BE2C (cell line): ENCODE measurements at regions not wholly inside any gene's neighbourhood (a gene's known extent, or its start where the extent isn't known, plus 50 kb on each side); places are given as distances from the start of the nearest gene placed in this dataset.

Source experiments
- DNase-seq: peaks from one replicate; pipeline ENCODE4 v3.0.0-alpha.2; 2020
- H3K27me3 ChIP-seq: fragments of 250-450 bp; sonication (Bioruptor Pico); 2 replicates; pipeline ENCODE4 v1.5.1; 2020; ENCODE audit warnings: mild to moderate bottlenecking
- H3K36me3 ChIP-seq: fragments of 250-450 bp; sonication (Bioruptor Pico); 2 replicates; pipeline ENCODE4 v1.5.1; 2020; ENCODE audit warnings: mild to moderate bottlenecking
- H3K4me1 ChIP-seq: fragments of 250-450 bp; sonication (Bioruptor Pico); 2 replicates; pipeline ENCODE4 v1.5.1; 2020
- H3K4me3 ChIP-seq: 2 replicates; pipeline ENCODE4 v1.5.1; 2011; ENCODE audit warnings: low read depth, low read length
- H3K9me3 ChIP-seq: fragments of 250-450 bp; sonication (Bioruptor Pico); 2 replicates; pipeline ENCODE4 v1.5.1; 2020
- TF ChIP-seq, protein P1 (sequence below): IDR thresholded peaks from 2 replicates; pipeline ENCODE4 v1.5.1; 2012; ENCODE audit warnings: mild to moderate bottlenecking, low read depth, low read length

GRCh38 chr17:17424552-17424951 is 52.2 kb upstream of the MED9 start:
- DNase-seq, result no peak
- TF ChIP-seq, protein P1, sequence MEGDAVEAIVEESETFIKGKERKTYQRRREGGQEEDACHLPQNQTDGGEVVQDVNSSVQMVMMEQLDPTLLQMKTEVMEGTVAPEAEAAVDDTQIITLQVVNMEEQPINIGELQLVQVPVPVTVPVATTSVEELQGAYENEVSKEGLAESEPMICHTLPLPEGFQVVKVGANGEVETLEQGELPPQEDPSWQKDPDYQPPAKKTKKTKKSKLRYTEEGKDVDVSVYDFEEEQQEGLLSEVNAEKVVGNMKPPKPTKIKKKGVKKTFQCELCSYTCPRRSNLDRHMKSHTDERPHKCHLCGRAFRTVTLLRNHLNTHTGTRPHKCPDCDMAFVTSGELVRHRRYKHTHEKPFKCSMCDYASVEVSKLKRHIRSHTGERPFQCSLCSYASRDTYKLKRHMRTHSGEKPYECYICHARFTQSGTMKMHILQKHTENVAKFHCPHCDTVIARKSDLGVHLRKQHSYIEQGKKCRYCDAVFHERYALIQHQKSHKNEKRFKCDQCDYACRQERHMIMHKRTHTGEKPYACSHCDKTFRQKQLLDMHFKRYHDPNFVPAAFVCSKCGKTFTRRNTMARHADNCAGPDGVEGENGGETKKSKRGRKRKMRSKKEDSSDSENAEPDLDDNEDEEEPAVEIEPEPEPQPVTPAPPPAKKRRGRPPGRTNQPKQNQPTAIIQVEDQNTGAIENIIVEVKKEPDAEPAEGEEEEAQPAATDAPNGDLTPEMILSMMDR, result no peak
- H3K4me1 ChIP-seq, result no peaks in the 10 kb centered on the region
- no peak overlapping the region for H3K4me3 ChIP-seq
- no peaks in the 10 kb centered on the region for H3K9me3 ChIP-seq
- H3K27me3 ChIP-seq, result no peaks in the 10 kb centered on the region
- H3K36me3 ChIP-seq, result no peaks in the 10 kb centered on the region

GRCh38 chr17:17425005-17425404 is 51.8 kb upstream of the MED9 start:
- Histone ChIP-seq H3K27me3 (no peaks in the 10 kb centered on the region), H3K4me3 (no peak overlapping the region), H3K4me1 (no peaks in the 10 kb centered on the region), H3K9me3 (no peaks in the 10 kb centered on the region), H3K36me3 (no peaks in the 10 kb centered on the region)
- no peak for DNase-seq
- TF ChIP-seq, protein P1, result no peak

DNA sequence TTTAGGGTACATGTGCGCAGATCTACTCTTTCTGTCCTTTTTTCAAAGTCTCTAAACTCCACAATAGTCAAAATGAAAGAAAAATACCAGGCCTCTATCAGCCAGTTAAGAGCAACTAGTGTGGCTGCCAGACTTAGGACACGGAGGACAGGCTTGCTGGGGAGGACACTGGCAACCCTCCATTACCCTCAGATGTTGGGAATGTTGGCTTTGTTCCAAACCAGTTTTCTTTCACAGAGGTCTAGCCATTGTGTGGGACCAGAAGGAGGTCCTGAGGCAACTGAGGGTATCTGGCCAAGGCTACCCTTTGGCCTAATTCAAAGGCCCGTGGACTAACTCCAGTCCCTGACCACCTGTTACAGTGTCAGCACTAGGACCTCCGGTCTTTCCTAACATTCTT is 51.2 kb upstream of the MED9 start:
- no peaks in the 10 kb centered on the region for H3K27me3 ChIP-seq
- no peaks in the 10 kb centered on the region for H3K36me3 ChIP-seq
- no peaks in the 10 kb centered on the region for H3K9me3 ChIP-seq
- H3K4me1 ChIP-seq, result no peaks in the 10 kb centered on the region
- no peak overlapping the region for H3K4me3 ChIP-seq
- no peak for DNase-seq
- TF ChIP-seq, protein P1, result no peak

DNA sequence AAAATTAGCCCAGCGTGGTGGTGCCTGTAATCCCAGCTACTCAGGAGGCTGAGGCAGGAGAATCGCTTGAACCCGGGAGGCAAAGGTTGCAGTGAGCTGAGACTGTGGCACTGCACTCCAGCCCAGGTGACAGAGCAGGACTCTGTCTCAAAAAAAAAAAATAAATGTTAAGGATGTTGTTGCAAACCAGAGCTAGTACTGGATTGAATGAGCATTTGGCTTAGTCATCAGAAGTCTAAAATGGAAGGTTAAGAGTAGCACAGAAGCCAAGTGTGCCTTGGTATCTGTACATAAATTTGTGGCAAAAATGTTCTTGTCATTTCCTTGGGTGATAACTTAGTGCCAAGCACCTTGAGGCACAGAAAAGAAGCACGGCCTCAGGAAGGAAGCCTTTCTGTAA is 50.6 kb upstream of the MED9 start:
- H3K36me3 ChIP-seq, result no peaks in the 10 kb centered on the region
- H3K9me3 ChIP-seq, result no peaks in the 10 kb centered on the region
- no peaks in the 10 kb centered on the region for H3K27me3 ChIP-seq
- H3K4me3 ChIP-seq, result no peak overlapping the region
- no peaks in the 10 kb centered on the region for H3K4me1 ChIP-seq
- no peak for DNase-seq
- TF ChIP-seq, protein P1, result no peak
